Frontal cortex (tissue), 3 donors: ENCODE measurements at regions not wholly inside any gene's neighbourhood (a gene's known extent, or its start where the extent isn't known, plus 50 kb on each side); places are given as distances from the start of the nearest gene placed in this dataset.

ENCODE experiments used
- DNase-seq, 2 donors: peaks; one replicate each; pipeline ENCODE4 v3.0.0; 2012; ENCODE audit warnings: low spot score in 2 of 2
- FAIRE-seq: peaks from 2 replicates; lab custom pipeline; 2012; peaks lifted over from hg19 to GRCh38; lab: Jason Lieb, UNC
- donor health status: control.
- donor health status: control.
- donor health status: control.

GRCh38 chr2:66704786-66705185 lies 269.9 kb downstream of the MEIS1 start:
- no peak for FAIRE-seq
- DNase-seq, result no peak

GRCh38 chr2:66714610-66715009 lies 279.7 kb downstream of the MEIS1 start:
- DNase-seq (no peak), FAIRE-seq (no peak)

GRCh38 chr2:66717218-66717905 lies 282.4 kb downstream of the MEIS1 start:
- FAIRE-seq (no peak), DNase-seq (no peak)

- DNase-seq, result no peak
- FAIRE-seq, result no peak
These were observed 283.0 kb downstream of the MEIS1 start for GRCh38 chr2:66717973-66718372.

- FAIRE-seq (no peak), DNase-seq (no peak)
These were observed 286.9 kb downstream of the MEIS1 start for GRCh38 chr2:66721776-66722175.

GRCh38 chr2:66724241-66724640 lies 289.3 kb downstream of the MEIS1 start:
- FAIRE-seq (no peak), DNase-seq (no peak)

GRCh38 chr2:66729416-66730330 lies 294.7 kb downstream of the MEIS1 start:
- no peak for FAIRE-seq
- DNase-seq, result no peak

- no peak for FAIRE-seq
These were observed 295.5 kb downstream of the MEIS1 start for GRCh38 chr2:66730441-66730840.

GRCh38 chr2:66733364-66733999 lies 298.6 kb downstream of the MEIS1 start:
- no peak for DNase-seq
- no peak for FAIRE-seq

More at GRCh38 chr2:66730441-66730840, 295.5 kb downstream of the MEIS1 start:
- no peak for DNase-seq

GRCh38 chr2:66748939-66749338 lies 314.0 kb downstream of the MEIS1 start:
- DNase-seq (no peak), FAIRE-seq (no peak)

GRCh38 chr2:66749566-66749965 lies 314.6 kb downstream of the MEIS1 start:
- no peak for FAIRE-seq
- DNase-seq, result no peak

GRCh38 chr2:66753257-66753656 lies 318.3 kb downstream of the MEIS1 start:
- DNase-seq (no peak), FAIRE-seq (no peak)

- FAIRE-seq (no peak), DNase-seq (no peak)
These were observed 318.7 kb downstream of the MEIS1 start for GRCh38 chr2:66753660-66754059.

- no peak for DNase-seq
- FAIRE-seq, result no peak
These were observed 321.0 kb downstream of the MEIS1 start for GRCh38 chr2:66755974-66756373.

- FAIRE-seq, result no peak
- no peak for DNase-seq
These were observed 326.9 kb downstream of the MEIS1 start for GRCh38 chr2:66761826-66762225.

GRCh38 chr2:66762761-66763160 lies 327.8 kb downstream of the MEIS1 start:
- FAIRE-seq, result no peak
- DNase-seq, result no peak

- FAIRE-seq (no peak), DNase-seq (no peak)
These were observed 331.7 kb downstream of the MEIS1 start for GRCh38 chr2:66766582-66766981.

- DNase-seq (no peak), FAIRE-seq (no peak)
These were observed 336.5 kb downstream of the MEIS1 start for GRCh38 chr2:66771359-66771976.

- DNase-seq (no peak), FAIRE-seq (no peak)
These were observed 337.7 kb downstream of the MEIS1 start for GRCh38 chr2:66772618-66773017.

GRCh38 chr2:66775730-66776422 lies 341.0 kb downstream of the MEIS1 start:
- FAIRE-seq, result no peak
- DNase-seq, result no peak
